GM18861 (cell line): ENCODE measurements at regions not wholly inside any gene's neighbourhood (a gene's known extent, or its start where the extent isn't known, plus 50 kb on each side); places are given as distances from the start of the nearest gene placed in this dataset.

Source experiments
- ATAC-seq: cut with Tn5 transposase; IDR thresholded peaks from one replicate; pipeline ENCODE4 v1.9.1; 2021; ENCODE audit not compliant: unreplicated experiment

- ATAC-seq: no peak
Observed at GRCh38 chr5:110064603-110065268, 375.0 kb downstream of the MAN2A1 start.

GRCh38 chr5:110070836-110071235 lies 381.1 kb downstream of the MAN2A1 start:
- ATAC-seq: no peak

DNA sequence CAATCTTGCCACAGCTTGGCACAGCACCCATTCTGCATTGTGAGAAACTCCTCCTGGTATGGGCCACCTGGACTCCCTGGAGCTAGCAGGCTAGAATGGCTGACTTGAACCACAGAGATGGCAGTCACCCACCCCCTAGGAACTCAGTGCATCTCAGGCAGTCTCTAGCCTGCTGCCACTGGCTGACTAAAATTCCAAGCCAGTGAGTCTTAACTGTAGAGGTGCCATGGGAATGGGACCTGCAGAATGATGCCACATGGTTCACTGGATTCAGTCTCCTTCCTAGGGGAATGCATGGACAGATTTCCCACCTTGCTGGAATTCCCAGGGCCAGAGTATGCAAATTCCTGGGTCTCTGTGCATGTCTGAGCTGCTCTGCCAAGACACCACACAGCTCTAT lies 382.9 kb downstream of the MAN2A1 start:
- ATAC-seq: no peak

GRCh38 chr5:110073534-110073933 lies 383.8 kb downstream of the MAN2A1 start:
- ATAC-seq: no peak

GRCh38 chr5:110075656-110076055 lies 385.9 kb downstream of the MAN2A1 start:
- no peak for ATAC-seq

GRCh38 chr5:110077147-110077546 lies 387.4 kb downstream of the MAN2A1 start:
- no peak for ATAC-seq

GRCh38 chr5:110082194-110082593 lies 392.5 kb downstream of the MAN2A1 start:
- no peak for ATAC-seq

DNA sequence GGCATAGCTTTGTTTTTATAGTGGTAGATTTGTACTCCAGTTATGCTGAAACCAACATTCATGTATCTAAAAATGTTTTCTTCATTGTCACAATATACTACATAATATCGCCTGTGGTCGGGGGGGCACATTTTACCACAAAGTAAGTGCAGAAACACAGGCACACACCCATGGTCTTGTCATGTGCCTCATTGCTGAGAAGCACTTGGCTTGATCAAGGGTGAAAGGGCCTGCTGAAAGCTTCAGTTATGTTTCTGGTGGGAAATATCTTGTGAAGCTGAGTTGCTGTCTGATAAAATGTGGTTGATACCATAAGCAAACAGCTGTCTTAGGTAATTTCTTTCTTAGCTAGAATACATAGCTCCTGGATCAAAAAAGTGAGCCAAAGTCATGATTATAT lies 393.1 kb downstream of the MAN2A1 start:
- ATAC-seq: no peak

DNA sequence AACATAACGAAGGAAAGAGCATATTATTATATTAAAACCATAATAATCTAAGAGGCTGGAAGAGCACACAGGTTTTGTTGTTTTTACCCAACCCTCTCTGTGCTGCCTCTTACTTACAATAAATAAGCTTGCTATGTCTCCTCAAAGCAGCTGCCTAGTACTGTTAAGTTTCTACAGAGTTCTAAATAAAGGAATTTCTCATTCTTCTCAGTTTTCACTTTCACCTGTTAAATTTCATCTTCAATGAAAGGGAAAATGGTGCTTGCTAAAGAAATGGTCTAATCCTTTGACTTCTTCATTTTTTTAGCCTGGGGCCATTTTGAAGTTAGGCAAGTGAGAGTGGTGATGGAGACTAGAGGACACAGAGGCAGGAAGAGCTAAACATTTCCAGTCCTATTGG lies 396.1 kb downstream of the MAN2A1 start:
- no peak for ATAC-seq

GRCh38 chr5:110086658-110087388 lies 397.1 kb downstream of the MAN2A1 start:
- ATAC-seq: no peak

DNA sequence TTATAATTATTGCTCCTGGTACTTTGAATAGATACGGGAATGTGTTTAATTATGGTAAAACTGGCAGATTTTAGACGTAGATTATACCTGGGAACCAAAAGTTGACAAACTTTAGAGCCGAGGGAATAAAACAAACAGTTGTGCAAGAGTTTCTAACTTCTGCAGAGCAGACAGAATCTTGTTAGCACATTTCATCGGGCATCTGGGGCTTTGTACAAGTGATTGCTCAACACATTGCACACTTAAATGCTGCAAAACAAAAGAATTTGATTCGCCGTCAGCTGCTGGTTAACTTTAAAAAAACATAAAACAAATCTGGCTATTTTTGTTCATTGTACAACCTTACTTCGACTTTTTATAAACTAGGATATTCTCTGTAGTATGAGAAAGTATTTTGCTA lies 398.1 kb downstream of the MAN2A1 start:
- ATAC-seq: no peak

- no peak for ATAC-seq
Observed at GRCh38 chr5:110088676-110089436, 399.1 kb downstream of the MAN2A1 start.

DNA sequence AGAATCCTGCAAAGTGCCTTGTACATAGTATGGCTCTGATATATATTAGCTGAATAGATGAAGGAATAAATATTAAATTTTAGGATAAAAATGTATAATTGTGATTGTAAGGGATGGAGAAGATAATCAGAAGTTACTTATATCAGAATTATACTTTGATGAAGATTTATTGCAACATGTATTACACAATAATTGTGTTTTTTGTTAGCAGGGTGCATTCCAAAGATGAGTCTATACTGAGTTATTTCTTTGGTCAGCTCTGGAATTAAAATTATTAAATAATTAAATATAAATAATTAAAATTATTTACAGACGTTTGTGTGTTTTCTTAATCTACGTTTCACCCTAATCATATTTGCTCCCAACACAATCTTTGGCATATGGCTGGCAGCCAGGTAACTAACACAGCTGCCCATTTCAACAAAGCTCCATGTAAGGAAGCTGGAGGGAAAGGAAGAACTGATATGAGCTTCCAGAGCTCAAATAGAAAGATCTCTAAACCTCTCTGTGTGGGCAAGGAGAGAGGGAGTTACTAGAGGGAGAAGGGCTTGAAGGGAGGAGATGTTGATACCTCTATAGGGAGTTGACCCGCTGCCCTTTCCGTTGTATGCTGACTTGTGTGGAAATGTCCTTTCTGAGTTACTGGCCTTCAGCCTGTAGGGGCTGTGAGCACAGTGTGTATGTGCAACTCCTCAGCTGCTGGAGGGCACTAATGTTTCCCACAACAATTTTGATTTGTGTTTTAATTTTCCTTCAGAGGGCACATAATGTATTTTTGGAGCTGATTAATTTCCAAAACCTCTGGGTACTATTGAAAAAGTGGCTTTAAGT lies 403.4 kb downstream of the MAN2A1 start:
- ATAC-seq: no peak

DNA sequence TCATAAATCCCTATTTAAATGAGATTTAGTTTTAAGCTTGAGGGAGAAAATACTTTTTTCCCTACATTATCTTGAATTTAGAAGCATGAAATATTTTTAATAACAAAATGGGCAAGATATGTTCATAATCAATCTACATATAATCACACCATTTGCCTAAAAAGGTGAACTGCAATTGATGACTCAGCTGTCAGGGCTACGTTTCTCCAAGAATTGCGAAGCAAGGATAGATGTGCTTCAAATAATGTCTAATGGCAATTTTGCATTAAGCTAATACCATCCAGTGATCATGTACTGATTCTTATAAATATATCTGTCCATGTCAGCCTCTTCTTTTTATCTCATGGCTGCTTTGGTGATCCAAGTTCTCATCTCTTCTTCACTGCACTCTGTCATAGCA lies 404.4 kb downstream of the MAN2A1 start:
- no peak for ATAC-seq

- ATAC-seq: no peak
Observed at GRCh38 chr5:110094548-110094947, 404.8 kb downstream of the MAN2A1 start.

DNA sequence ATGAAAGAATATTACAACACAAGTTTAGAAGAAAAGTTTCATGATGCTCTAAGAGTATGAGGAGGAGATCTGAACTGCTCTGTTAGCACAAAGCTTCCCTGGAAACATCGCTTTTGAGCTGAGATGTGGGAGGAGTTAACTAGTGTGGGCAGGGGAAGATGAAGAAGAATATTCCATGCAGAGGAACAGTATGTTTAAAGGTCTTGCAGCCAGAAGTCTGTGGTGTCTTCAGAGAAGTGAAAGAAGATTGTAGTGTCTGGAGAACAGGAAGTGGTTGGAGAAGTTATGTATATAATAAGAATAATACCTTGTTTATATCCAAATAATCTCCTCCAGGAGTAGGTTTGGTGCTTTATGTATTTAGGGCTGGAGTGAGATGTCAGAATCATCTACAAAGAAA lies 406.7 kb downstream of the MAN2A1 start:
- ATAC-seq: no peak

GRCh38 chr5:110099572-110099971 lies 409.8 kb downstream of the MAN2A1 start:
- no peak for ATAC-seq

DNA sequence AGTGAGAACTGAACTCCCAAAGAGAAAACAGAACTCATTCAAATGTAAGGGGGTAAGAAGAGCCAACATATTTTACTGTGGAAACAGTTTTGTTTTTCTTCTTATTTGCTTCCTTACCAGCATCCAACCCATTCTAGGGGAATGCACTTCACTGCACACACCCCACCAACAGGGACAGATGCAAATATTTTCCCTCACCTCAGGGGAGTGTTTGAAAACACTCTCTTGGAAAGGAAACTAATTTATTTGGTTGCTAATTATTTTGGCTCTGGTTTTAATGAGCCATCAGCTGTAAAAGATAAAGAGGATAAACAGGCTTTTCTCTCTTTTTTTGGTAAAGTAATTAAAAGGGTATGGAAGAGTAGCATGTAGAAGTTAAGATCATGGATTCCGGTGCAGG lies 413.4 kb downstream of the MAN2A1 start:
- no peak for ATAC-seq

DNA sequence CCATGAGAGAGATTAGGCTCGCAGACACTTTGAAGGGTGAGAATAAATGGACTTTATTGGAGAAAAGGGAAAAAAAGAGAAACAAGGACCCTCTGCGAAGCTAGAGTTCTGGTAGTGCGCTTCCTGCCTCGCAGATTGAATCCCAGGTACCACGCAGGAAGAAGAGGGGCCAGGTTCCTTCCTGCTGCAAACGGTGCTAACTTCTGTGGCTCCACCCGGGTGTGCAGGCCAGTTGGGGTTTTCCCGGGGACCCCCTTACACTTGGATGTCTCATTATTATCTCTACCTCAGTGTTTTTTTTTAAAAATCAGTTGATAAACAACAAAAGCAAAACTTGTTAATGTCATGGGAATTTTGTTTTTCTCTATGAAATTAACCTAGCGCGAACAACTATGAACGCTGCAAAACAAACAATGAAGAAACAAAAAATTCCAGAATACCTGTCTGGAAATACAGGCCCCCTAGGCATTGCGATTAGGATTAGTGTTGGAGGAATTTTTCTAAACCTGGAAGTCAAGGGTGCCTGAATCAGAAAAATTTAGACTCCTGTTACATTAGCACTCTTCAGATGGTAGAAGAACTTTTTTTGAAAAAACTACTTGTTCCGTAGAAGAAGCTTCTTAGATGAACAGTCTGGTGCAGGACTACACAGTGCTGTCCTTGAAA lies 414.5 kb downstream of the MAN2A1 start:
- no peak for ATAC-seq
